ENCODE measurements at regions not wholly inside any gene's neighbourhood (a gene's known extent, or its start where the extent isn't known, plus 50 kb on each side); places are given as distances from the start of the nearest gene placed in this dataset.

GRCh38 chr4:133379681-133380438 is 230.8 kb downstream of the PCDH10 start:
- TF ChIP-seq CTCF (IDR thresholded peaks at IDR 0.05): no peak
- Histone ChIP-seq H3K9me3 (no peaks in the 10 kb centered on the region), H3K27me3 (no peaks in the 10 kb centered on the region), H3K4me3 (no peak overlapping the region), H3K4me1 (no peaks in the 10 kb centered on the region), H3K36me3 (no peaks in the 10 kb centered on the region), H3K27ac (no peak overlapping the region)
- DNase-seq (ENCODE audit: extremely low spot score in 2 of 2): no peak
- intact Hi-C loops (cut with DNase I): no loop called here

GRCh38 chr4:133377286-133377685 is 228.2 kb downstream of the PCDH10 start:
- DNase-seq (ENCODE audit: extremely low spot score in 2 of 2): no peak
- Histone ChIP-seq H3K36me3 (no peaks in the 10 kb centered on the region), H3K4me3 (no peak overlapping the region), H3K27ac (no peak overlapping the region), H3K4me1 (no peaks in the 10 kb centered on the region), H3K9me3 (no peaks in the 10 kb centered on the region), H3K27me3 (no peaks in the 10 kb centered on the region)
- intact Hi-C loops (cut with DNase I): no loop called here
- no peak for TF ChIP-seq POLR2AphosphoS5 (IDR thresholded peaks at IDR 0.05; ENCODE audit: insufficient read depth in 1 of 2, low read depth in 1 of 2)
- TF ChIP-seq POLR2A (IDR thresholded peaks at IDR 0.05): no peak
- TF ChIP-seq CTCF (IDR thresholded peaks at IDR 0.05): no peak

- H3K9me3 ChIP-seq: no peaks in the 10 kb centered on the region
- DNase-seq (ENCODE audit: extremely low spot score in 2 of 2): no peak
- no peaks in the 10 kb centered on the region for H3K4me1 ChIP-seq
- H3K4me3 ChIP-seq: no peak overlapping the region
- H3K27me3 ChIP-seq: no peaks in the 10 kb centered on the region
- TF ChIP-seq POLR2AphosphoS5 (IDR thresholded peaks at IDR 0.05; ENCODE audit: insufficient read depth in 1 of 2, low read depth in 1 of 2): no peak
- no peak for TF ChIP-seq POLR2A (IDR thresholded peaks at IDR 0.05)
- TF ChIP-seq CTCF (IDR thresholded peaks at IDR 0.05): no peak
- no peak overlapping the region for H3K27ac ChIP-seq
- intact Hi-C loops (cut with DNase I): loop anchor here (1.0 kb wide), 1 partner anchor 21 kb away; no protein-coding TSS in a partner anchor
- no peaks in the 10 kb centered on the region for H3K36me3 ChIP-seq
Measured at GRCh38 chr4:133372699-133373098, 223.6 kb downstream of the PCDH10 start.

- Histone ChIP-seq H3K9me3 (no peaks in the 10 kb centered on the region), H3K4me3 (no peak overlapping the region), H3K4me1 (no peaks in the 10 kb centered on the region), H3K27me3 (no peaks in the 10 kb centered on the region), H3K36me3 (no peaks in the 10 kb centered on the region), H3K27ac (no peak overlapping the region)
- intact Hi-C loops (cut with DNase I): no loop called here
- DNase-seq (ENCODE audit: extremely low spot score in 2 of 2): no peak
- no peak for TF ChIP-seq CTCF (IDR thresholded peaks at IDR 0.05)
- TF ChIP-seq POLR2A (IDR thresholded peaks at IDR 0.05): no peak
- TF ChIP-seq POLR2AphosphoS5 (IDR thresholded peaks at IDR 0.05; ENCODE audit: insufficient read depth in 1 of 2, low read depth in 1 of 2): no peak
Measured at GRCh38 chr4:133355633-133356032, 206.5 kb downstream of the PCDH10 start.

- TF ChIP-seq POLR2A (IDR thresholded peaks at IDR 0.05) (no peak), POLR2AphosphoS5 (IDR thresholded peaks at IDR 0.05; ENCODE audit: insufficient read depth in 1 of 2, low read depth in 1 of 2) (no peak), CTCF (IDR thresholded peaks at IDR 0.05) (no peak)
- intact Hi-C loops (cut with DNase I): no loop called here
- no peak overlapping the region for H3K27ac ChIP-seq
- H3K4me1 ChIP-seq: no peaks in the 10 kb centered on the region
- no peaks in the 10 kb centered on the region for H3K27me3 ChIP-seq
- no peaks in the 10 kb centered on the region for H3K36me3 ChIP-seq
- no peak overlapping the region for H3K4me3 ChIP-seq
- no peaks in the 10 kb centered on the region for H3K9me3 ChIP-seq
- DNase-seq (ENCODE audit: extremely low spot score in 2 of 2): no peak
Measured at GRCh38 chr4:133347409-133347808, 198.3 kb downstream of the PCDH10 start.
